ENCODE measurements at regions not wholly inside any gene's neighbourhood (a gene's known extent, or its start where the extent isn't known, plus 50 kb on each side); places are given as distances from the start of the nearest gene placed in this dataset.
A peak's percentile ranks its signal among the peaks of the same experiment; 100 is the strongest.

GRCh38 chr18:37660658-37661057 is 95.1 kb upstream of the CELF4 start:
- no peak overlapping the region for H3K27ac ChIP-seq (ENCODE audit: low read depth in 2 of 2, low read length in 2 of 2)
- H3K4me1 ChIP-seq (ENCODE audit: control insufficient read depth in 2 of 3, insufficient read depth in 2 of 3, low read depth in 1 of 3, low read length in 3 of 3): no peaks in the 10 kb centered on the region
- DNase-seq (no peak), FAIRE-seq (no peak)
- H3K27me3 ChIP-seq (ENCODE audit: control insufficient read depth, insufficient read depth, low read length): no peaks in the 10 kb centered on the region
- no peak for TF ChIP-seq CTCF (IDR thresholded peaks at IDR 0.05; ENCODE audit: borderline replicate concordance, extremely low read depth, insufficient read depth)
- H3K4me3 ChIP-seq (ENCODE audit: low read length in 3 of 3): no peak overlapping the region
- H3K36me3 ChIP-seq (ENCODE audit: control insufficient read depth in 2 of 3, insufficient read depth in 3 of 3, low read length in 3 of 3): no peaks in the 10 kb centered on the region
- no peak overlapping the region for H3K9ac ChIP-seq (ENCODE audit: low read length in 3 of 3)
- no peaks in the 10 kb centered on the region for H3K9me3 ChIP-seq (ENCODE audit: control insufficient read depth in 2 of 3, insufficient read depth in 1 of 3, low read length in 3 of 3)
- intact Hi-C loops (cut with DNase I): no loop called here

DNA sequence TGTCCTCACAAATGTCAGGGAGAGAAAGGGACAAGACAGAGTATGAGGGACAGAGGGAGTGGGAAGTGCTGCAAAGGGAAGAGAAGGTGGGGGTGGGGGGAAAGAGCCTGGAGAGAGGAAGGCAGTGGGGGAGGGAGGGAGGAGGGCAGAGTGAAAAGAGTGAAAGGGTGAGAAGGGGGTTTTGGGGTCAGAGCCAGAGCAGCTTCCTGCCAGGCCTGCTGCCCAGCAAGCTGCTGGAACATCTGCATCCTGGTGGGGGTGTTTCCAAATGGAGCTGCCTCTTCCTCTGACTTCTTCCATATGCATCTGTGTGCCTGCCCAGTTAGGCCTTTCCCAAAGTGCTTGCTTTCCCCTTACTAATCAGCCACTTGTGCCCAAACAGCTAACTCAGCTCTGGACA is 94.3 kb upstream of the CELF4 start:
- no peak for TF ChIP-seq CTCF (IDR thresholded peaks at IDR 0.05; ENCODE audit: borderline replicate concordance, extremely low read depth, insufficient read depth)
- no peaks in the 10 kb centered on the region for H3K36me3 ChIP-seq (ENCODE audit: control insufficient read depth in 2 of 3, insufficient read depth in 3 of 3, low read length in 3 of 3)
- no peak overlapping the region for H3K9ac ChIP-seq (ENCODE audit: low read length in 3 of 3)
- H3K4me3 ChIP-seq (ENCODE audit: low read length in 3 of 3): no peak overlapping the region
- H3K27ac ChIP-seq (ENCODE audit: low read depth in 2 of 2, low read length in 2 of 2): no peak overlapping the region
- H3K27me3 ChIP-seq (ENCODE audit: control insufficient read depth, insufficient read depth, low read length): no peaks in the 10 kb centered on the region
- no peaks in the 10 kb centered on the region for H3K4me1 ChIP-seq (ENCODE audit: control insufficient read depth in 2 of 3, insufficient read depth in 2 of 3, low read depth in 1 of 3, low read length in 3 of 3)
- FAIRE-seq (no peak), DNase-seq (peak in 1 of 5 donors; percentile 14)
- intact Hi-C loops (cut with DNase I): no loop called here
- H3K9me3 ChIP-seq (ENCODE audit: control insufficient read depth in 2 of 3, insufficient read depth in 1 of 3, low read length in 3 of 3): no peaks in the 10 kb centered on the region

GRCh38 chr18:37658894-37659293 is 93.3 kb upstream of the CELF4 start:
- no peaks in the 10 kb centered on the region for H3K4me1 ChIP-seq (ENCODE audit: control insufficient read depth in 2 of 3, insufficient read depth in 2 of 3, low read depth in 1 of 3, low read length in 3 of 3)
- H3K9me3 ChIP-seq (ENCODE audit: control insufficient read depth in 2 of 3, insufficient read depth in 1 of 3, low read length in 3 of 3): no peaks in the 10 kb centered on the region
- no peaks in the 10 kb centered on the region for H3K36me3 ChIP-seq (ENCODE audit: control insufficient read depth in 2 of 3, insufficient read depth in 3 of 3, low read length in 3 of 3)
- no peak for TF ChIP-seq CTCF (IDR thresholded peaks at IDR 0.05; ENCODE audit: borderline replicate concordance, extremely low read depth, insufficient read depth)
- no peak overlapping the region for H3K27ac ChIP-seq (ENCODE audit: low read depth in 2 of 2, low read length in 2 of 2)
- H3K9ac ChIP-seq (ENCODE audit: low read length in 3 of 3): no peak overlapping the region
- intact Hi-C loops (cut with DNase I): no loop called here
- H3K4me3 ChIP-seq (ENCODE audit: low read length in 3 of 3): no peak overlapping the region
- no peaks in the 10 kb centered on the region for H3K27me3 ChIP-seq (ENCODE audit: control insufficient read depth, insufficient read depth, low read length)
- FAIRE-seq (no peak), DNase-seq (no peak)

- H3K9ac ChIP-seq (ENCODE audit: low read length in 3 of 3): no peak overlapping the region
- no peaks in the 10 kb centered on the region for H3K27me3 ChIP-seq (ENCODE audit: control insufficient read depth, insufficient read depth, low read length)
- no peaks in the 10 kb centered on the region for H3K36me3 ChIP-seq (ENCODE audit: control insufficient read depth in 2 of 3, insufficient read depth in 3 of 3, low read length in 3 of 3)
- no peak overlapping the region for H3K27ac ChIP-seq (ENCODE audit: low read depth in 2 of 2, low read length in 2 of 2)
- intact Hi-C loops (cut with DNase I): no loop called here
- DNase-seq (peak in 2 of 5 donors; percentile 21 to 56), FAIRE-seq (no peak)
- no peak overlapping the region for H3K4me3 ChIP-seq (ENCODE audit: low read length in 3 of 3)
- H3K9me3 ChIP-seq (ENCODE audit: control insufficient read depth in 2 of 3, insufficient read depth in 1 of 3, low read length in 3 of 3): no peaks in the 10 kb centered on the region
- no peak for TF ChIP-seq CTCF (IDR thresholded peaks at IDR 0.05; ENCODE audit: borderline replicate concordance, extremely low read depth, insufficient read depth)
- H3K4me1 ChIP-seq (ENCODE audit: control insufficient read depth in 2 of 3, insufficient read depth in 2 of 3, low read depth in 1 of 3, low read length in 3 of 3): no peaks in the 10 kb centered on the region
Observed at GRCh38 chr18:37657493-37657892, 91.9 kb upstream of the CELF4 start.
